ENCODE measurements at regions not wholly inside any gene's neighbourhood (a gene's known extent, or its start where the extent isn't known, plus 50 kb on each side); places are given as distances from the start of the nearest gene placed in this dataset.
"Not testable (repeated sequence)": the region's sequence is repeated elsewhere in the genome, so short reads cannot be mapped to it uniquely, and the experiment has no call there.

GRCh38 chr2:187684174-187684573 lies 129.9 kb upstream of the TFPI start:
- no peak for DNase-seq (ENCODE audit: low read depth)

GRCh38 chr2:187686416-187687024 lies 132.3 kb upstream of the TFPI start:
- no peak for DNase-seq (ENCODE audit: low read depth)

DNA sequence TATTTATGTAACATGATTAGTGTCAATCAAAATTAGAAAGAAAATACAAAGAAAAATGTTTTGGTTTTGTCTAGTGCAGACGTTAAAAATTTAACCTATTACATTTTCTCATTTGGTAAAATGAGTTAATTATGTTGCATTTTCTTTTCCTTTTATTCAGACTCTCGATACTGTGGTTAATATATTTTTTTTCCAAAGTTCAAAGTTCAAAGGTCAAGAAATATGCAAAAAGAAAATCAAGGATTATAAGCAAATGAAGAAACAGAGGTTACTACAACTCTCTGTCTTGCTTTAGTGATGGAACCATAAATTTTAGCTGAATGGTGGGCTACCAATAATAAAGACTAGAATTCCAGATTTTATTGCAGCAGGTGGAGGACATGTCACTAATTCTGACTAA lies 133.3 kb upstream of the TFPI start:
- DNase-seq (ENCODE audit: low read depth): no peak

DNA sequence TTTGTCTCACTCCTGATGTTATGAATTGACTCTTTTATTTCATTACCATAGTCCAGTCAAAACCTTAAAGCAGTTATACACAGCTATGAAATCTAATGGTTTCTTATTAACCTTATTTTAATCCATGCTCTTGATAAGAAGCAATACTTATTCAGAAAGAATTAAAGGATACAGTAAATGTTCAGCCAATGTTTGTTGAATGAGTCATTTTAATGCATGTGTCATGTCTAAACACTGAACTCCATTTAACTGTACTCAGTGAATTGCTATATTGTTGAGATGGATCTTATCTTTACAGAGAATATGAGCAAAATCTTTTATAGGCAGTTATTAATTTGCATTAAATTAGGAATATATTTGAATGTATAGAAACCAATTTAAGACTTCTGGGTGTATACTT lies 135.1 kb upstream of the TFPI start:
- DNase-seq (ENCODE audit: low read depth): peak; percentile 65

- no peak for DNase-seq (ENCODE audit: low read depth)
Measured at GRCh38 chr2:187693923-187694322, 139.7 kb upstream of the TFPI start.

- DNase-seq (ENCODE audit: low read depth): not testable (repeated sequence)
Measured at GRCh38 chr2:187696644-187697043, 142.4 kb upstream of the TFPI start.

GRCh38 chr2:187698374-187699110 lies 144.3 kb upstream of the TFPI start:
- no peak for DNase-seq (ENCODE audit: low read depth)

- DNase-seq (ENCODE audit: low read depth): no peak
Measured at GRCh38 chr2:187702157-187702556, 147.9 kb upstream of the TFPI start.

DNA sequence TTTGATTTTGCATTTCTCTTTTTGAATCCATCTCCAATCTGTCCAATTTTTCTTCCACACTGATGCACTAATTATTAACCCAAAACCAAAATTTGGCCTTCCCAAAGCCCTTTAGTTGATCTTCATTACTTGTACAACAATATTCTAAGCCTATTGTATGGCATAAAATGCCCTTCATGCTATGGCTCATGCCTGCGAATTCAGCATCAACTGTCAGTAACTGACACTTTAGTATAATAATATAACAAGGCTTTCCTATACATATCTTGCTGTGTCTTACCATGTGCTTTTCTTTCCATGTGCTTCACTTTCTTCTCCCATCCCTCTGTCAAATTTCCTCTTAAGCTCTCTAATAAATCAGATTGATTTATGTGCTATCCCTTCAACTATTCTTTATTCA lies 154.0 kb upstream of the TFPI start:
- no peak for DNase-seq (ENCODE audit: low read depth)

DNA sequence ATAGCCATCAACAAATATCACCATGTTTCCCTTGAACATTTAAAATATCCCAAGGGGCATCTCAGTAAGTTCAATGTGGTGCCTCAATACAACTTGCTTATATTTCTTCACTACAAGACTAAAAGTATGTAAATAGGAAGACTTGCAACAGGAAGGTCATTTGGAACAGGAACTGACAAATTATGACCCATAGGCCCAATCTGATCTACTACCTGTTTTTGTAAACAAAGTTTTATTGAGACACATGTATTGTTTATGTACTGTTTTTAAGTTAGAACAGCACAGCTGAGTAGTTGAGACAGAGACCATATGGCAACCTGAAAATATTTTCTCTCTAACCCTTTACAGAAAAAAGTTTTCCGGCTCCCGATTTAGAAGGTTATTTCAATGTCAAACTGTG lies 154.8 kb upstream of the TFPI start:
- DNase-seq (ENCODE audit: low read depth): no peak

DNA sequence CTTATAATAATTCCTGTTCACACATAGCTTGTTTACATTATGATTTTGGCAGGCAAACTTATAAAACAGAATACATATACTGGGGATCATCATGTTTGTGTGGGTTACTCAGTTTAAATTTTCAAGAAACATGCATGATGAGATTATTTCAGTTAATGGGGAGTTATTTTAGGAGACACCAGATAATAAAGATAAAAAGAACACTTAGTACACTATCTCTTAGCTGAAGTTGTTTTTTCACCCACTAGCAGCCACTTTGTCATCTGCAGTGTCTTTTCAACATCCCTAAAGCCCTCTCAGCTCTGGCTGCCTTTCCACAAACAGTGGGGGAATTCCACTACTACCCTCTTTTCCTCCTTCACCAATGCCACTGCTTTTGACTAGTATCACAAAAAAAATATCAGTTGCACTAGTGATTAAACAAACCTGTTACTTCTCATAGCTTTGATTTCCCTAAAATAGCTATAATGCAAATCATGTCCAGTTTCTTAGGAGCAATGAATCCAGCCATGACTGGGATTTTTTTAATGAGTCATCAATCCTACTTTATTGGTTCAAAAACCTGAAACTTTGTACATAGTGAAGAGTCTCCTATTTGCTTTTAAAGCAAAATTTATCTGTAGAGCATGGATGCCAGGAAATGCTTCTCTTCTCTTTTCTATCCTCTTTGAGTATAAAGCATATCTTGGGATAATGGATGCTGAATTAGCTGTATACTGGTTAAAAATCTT lies 156.7 kb upstream of the TFPI start:
- peak; percentile 49 for DNase-seq (ENCODE audit: low read depth)

DNA sequence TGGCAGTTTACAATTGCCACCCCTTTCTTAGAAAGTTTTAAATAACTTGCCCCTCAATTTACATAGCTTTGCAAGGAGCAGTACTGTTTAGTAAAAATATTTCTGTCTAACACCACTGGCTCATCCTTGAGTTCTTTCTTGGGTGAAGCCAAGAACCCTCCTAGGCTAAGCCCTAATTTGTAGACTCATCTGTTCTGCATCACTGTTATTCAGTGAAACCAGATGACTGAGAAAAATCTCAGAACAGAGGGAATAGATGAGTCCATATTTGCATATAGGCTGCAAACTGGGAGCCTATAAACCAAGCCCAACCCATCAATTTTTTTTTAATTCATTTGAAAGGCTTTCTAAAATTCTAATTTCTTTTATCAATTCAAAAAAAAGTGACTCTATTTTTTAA lies 161.4 kb upstream of the TFPI start:
- DNase-seq (ENCODE audit: low read depth): no peak

DNA sequence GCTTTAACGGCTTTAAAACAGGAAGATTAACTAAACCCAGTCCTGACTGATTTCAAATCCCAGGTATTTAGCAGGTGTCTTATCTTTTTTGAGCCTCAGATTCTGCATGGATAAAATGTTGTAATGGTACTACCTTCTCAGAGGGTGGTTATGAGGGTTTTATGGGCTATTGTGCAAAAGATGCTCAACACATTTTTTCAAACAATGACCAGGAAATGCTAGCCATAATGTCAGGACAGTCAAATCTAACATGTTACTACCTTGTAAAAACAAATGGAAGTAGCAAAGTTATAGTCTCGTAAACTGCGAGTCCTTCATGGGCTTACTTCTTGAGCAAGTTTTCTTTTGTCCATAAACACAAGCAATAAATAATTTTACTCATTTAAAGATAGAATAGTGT lies 162.1 kb upstream of the TFPI start:
- peak; percentile 1 for DNase-seq (ENCODE audit: low read depth)

DNA sequence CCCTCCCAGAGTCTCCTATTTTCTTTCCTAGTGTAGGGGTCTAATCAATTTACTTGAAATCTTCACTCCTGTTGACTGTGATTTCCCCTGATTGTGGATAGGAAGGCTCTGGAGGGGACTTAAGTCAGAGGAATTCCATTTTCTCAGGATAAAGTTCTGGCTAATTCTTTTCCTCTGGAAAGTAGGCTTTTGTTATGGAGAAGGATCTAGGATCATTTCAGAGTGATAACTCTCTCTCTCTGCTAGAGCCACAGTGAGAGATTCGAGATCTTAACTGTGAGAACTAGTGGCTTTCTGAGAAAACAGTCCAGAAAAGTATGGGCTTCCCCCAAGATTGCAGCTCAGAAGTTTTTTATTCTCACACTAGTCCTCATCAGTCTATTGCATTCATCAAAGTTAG lies 163.9 kb upstream of the TFPI start:
- DNase-seq (ENCODE audit: low read depth): no peak

DNA sequence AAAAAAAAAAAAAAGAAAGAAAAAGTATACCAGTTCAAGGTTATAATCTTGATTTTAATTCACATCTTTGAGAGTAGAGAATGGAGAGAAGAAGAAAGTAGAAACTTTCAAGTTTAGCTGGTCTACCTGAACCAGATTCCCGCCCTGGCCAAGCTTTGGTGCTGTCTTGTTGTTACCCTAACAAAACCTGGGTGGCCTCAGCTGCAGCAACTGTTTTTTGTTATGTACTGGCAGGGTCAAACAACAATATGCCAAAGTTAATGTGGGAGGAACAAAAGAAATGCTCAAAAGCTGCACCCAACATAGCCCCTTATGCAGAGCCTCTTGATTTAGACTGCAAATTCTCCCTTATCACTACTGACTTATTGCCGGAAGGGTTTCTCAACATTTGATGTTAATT lies 165.3 kb upstream of the TFPI start:
- no peak for DNase-seq (ENCODE audit: low read depth)

DNA sequence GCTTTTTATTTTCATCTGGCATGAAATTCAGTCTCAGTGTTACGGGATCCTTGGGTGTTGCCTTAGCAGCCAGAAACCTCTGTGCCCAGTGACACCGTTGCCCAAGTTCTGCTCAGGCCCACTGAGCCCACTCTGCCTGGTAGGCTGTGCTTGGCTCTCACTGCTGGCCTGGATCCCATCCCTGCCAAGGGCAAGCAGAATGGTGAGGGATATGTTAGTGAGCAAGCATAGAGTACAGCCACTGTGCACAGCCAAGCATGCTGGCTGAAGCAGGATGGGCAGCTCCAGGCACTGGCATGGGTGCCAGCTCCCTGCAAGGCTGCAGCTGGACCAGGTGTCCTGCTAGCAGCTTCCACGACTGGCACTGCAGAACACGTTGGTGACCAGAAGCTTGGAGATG lies 194.7 kb upstream of the TFPI start:
- DNase-seq (ENCODE audit: low read depth): no peak

GRCh38 chr2:187749804-187750431 lies 195.7 kb upstream of the TFPI start:
- no peak for DNase-seq (ENCODE audit: low read depth)

DNA sequence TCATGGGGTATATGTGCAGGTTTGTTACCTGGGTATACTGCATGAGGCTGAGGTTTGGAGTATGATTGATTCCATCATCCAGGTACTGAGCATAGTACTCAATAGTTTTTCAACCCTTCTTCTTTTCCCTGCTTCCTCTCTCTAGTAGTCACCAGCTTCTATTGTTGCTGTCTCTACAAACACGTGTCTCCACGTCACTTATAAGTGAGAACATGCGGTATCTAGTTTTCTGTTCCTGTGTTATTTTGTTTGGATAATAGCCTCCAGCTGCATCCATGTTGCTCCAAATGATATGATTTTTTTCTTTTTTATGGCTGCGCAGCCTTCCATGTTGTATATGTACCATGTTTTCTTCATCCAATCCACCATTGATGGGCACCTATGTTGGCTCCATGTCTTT lies 214.8 kb upstream of the TFPI start:
- DNase-seq (ENCODE audit: low read depth): no peak

- DNase-seq (ENCODE audit: low read depth): no peak
Measured at GRCh38 chr2:187769437-187769836, 215.2 kb upstream of the TFPI start.

- DNase-seq (ENCODE audit: low read depth): peak; percentile 72
Measured at GRCh38 chr2:187774551-187775071, 220.4 kb upstream of the TFPI start.

GRCh38 chr2:187775196-187775595 lies 221.0 kb upstream of the TFPI start:
- no peak for DNase-seq (ENCODE audit: low read depth)

GRCh38 chr2:187775651-187776050 lies 221.4 kb upstream of the TFPI start:
- DNase-seq (ENCODE audit: low read depth): no peak
